ENCODE measurements at regions not wholly inside any gene's neighbourhood (a gene's known extent, or its start where the extent isn't known, plus 50 kb on each side); places are given as distances from the start of the nearest gene placed in this dataset.

DNA sequence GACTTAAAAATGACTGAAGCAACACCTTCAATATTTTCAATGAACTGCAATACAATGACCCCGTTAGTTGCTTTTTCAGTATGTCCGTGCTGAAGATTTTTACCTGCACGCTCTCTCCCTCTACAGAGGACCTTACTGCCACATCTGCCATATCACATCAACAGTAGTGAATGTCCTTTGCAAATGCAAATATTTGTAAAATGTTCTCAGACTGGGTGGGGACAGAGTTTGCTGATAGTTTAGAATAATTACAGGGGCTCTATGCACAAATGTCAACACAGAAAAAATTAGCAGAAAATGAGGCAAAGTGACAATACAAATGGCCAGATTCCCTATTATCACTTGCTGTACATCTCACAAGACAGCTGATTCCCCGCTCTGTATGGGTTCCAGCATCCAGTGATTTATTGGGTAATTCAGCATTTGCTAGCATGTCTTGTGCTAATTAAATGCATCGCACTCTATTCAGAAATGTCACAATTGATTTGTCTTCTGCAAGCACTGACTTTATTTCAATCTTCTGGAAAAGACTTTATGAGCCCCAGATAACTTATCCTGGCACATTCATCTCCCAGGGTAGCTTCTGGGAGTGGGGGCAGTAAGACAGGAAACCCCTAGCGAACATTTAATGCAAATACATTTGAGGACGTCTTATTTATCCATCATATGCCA lies 69.1 kb upstream of the PTER start:
- DNase-seq = no peak

GRCh38 chr10:16381083-16381482 lies 55.7 kb upstream of the PTER start:
- DNase-seq = no peak

- DNase-seq = no peak
These were observed 52.8 kb upstream of the PTER start for GRCh38 chr10:16384021-16384420.

DNA sequence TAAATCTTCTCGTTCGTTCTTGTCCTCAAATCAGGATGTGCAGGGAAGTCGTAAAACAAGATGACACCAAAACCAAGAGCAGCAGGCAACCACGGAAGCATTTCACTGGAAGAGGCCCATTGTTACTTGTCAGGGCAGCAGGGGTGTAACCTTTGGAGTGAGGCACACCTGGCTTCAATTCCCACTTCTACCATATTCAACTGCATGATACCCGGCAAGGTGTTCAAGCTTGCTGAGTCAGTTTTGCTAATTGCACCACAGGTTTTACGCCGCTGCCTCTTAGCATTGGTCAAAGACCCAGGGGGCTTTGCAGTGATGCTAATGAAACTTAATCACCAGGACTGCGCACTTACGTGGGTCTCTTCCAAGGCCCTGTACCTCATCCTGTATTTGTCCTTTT lies 50.0 kb upstream of the PTER start:
- DNase-seq = no peak

Data from fibroblast of skin of right quadriceps (primary cell).